ENCODE measurements at regions not wholly inside any gene's neighbourhood (a gene's known extent, or its start where the extent isn't known, plus 50 kb on each side); places are given as distances from the start of the nearest gene placed in this dataset.

DNA sequence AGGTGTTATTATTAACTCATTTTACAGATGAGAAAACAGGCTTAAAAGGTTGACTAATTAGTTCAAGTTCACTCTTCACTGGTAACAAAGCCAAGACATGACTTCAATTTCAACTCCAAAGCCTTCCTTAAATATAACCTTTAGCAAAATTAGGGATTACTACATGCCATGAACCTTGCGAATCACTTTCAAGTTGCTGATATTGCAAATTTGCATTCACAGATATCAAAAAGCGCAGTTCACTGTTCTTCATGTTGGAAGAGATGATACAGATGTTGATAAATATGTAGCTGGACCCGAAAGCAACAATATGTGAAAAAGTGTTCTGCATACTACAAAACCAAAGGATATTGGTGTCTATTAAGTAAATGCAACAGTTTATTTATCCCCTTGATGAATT lies 210.8 kb upstream of the GYPA start:
- BruUV-seq (replicated peaks): no TSS peak
- H2AK9ac ChIP-seq (replicated peaks; ENCODE audit: low read depth, low read length, poor library complexity): no peak overlapping the region
- H2AFZ ChIP-seq (replicated peaks; ENCODE audit: low read length, poor library complexity): no peak overlapping the region
- intact Hi-C loops (cut with micrococcal nuclease) (no loop called here), in situ Hi-C loops (cut with MboI; ENCODE audit: low sequenced_read_pairs) (no loop called here), dilution Hi-C loops (cut with HindIII; ENCODE audit: low sequenced_read_pairs, unreplicated experiment) (no loop called here)
- H2BK20ac ChIP-seq (ENCODE audit: low read depth, low read length): no peak overlapping the region
- H3K79me1 ChIP-seq (ENCODE audit: low read depth in 1 of 2, low read length in 2 of 2): no peaks in the 10 kb centered on the region
- H3K23ac ChIP-seq (ENCODE audit: low read depth, low read length): no peak overlapping the region
- H2BK120ac ChIP-seq (ENCODE audit: low read depth, low read length): no peak overlapping the region
- H3K9ac ChIP-seq (ENCODE audit: low read depth, low read length): no peak overlapping the region
- H3K27me3 ChIP-seq (ENCODE audit: control insufficient read depth, insufficient read depth, low read length): peaks cover 12% of the 10 kb centered on the region
- no peak overlapping the region for H3K4ac ChIP-seq (ENCODE audit: low read depth, low read length)
- no CpG with 5 or more reads among the region's 3 CpGs for WGBS, 2 experiments (ENCODE audit: extremely low coverage in 2 of 2, insufficient read length in 1 of 2)
- no peak overlapping the region for H3K27ac ChIP-seq (ENCODE audit: insufficient read depth, low read length)
- no peak overlapping the region for H3K56ac ChIP-seq (ENCODE audit: extremely low read depth, insufficient read depth, low read length)
- no peaks in the 10 kb centered on the region for H3K4me1 ChIP-seq (ENCODE audit: control insufficient read depth, insufficient read depth, low read length)
- H4K8ac ChIP-seq (ENCODE audit: low read depth in 2 of 2, low read length in 2 of 2): no peak overlapping the region
- no peak overlapping the region for H3K4me2 ChIP-seq (ENCODE audit: low read depth, low read length)
- ChIA-PET POLR2A (ENCODE audit: unreplicated experiment) (no interaction called here), CTCF (no interaction called here)
- TF ChIP-seq MAFK (IDR thresholded peaks at IDR 0.05; ENCODE audit: low read depth, low read length) (peak; percentile 81), RFX5 (IDR thresholded peaks at IDR 0.05; ENCODE audit: low read depth, low read length) (no peak)
- H3K9me3 ChIP-seq (ENCODE audit: control insufficient read depth, insufficient read depth, low read length): no peaks in the 10 kb centered on the region
- H3K14ac ChIP-seq (replicated peaks; ENCODE audit: low read depth, low read length): no peak overlapping the region
- no peak overlapping the region for H2BK15ac ChIP-seq (ENCODE audit: low read depth, low read length)
- no peaks in the 10 kb centered on the region for H3K36me3 ChIP-seq (ENCODE audit: control insufficient read depth, insufficient read depth, low read length)
- H3K9me1 ChIP-seq (ENCODE audit: insufficient read depth, low read length): no peaks in the 10 kb centered on the region
- no peak overlapping the region for H4K5ac ChIP-seq (ENCODE audit: low read depth, low read length)
- H3K18ac ChIP-seq (ENCODE audit: low read depth, low read length): no peak overlapping the region
- ATAC-seq (ENCODE audit: low read depth) (no peak), DNase-seq (no peak)
- H4K20me1 ChIP-seq (ENCODE audit: insufficient read depth, low read length): no peaks in the 10 kb centered on the region
- no peak overlapping the region for H2AK5ac ChIP-seq (ENCODE audit: low read depth, low read length)
- H3K4me3 ChIP-seq (ENCODE audit: insufficient read depth, low read depth, low read length): no peak overlapping the region
- H2BK5ac ChIP-seq (ENCODE audit: low read depth, low read length, poor library complexity, severe bottlenecking): no peak overlapping the region
- H4K91ac ChIP-seq (ENCODE audit: insufficient read depth, low read depth, low read length): no peak overlapping the region
